ENCODE measurements at regions not wholly inside any gene's neighbourhood (a gene's known extent, or its start where the extent isn't known, plus 50 kb on each side); places are given as distances from the start of the nearest gene placed in this dataset.

DNA sequence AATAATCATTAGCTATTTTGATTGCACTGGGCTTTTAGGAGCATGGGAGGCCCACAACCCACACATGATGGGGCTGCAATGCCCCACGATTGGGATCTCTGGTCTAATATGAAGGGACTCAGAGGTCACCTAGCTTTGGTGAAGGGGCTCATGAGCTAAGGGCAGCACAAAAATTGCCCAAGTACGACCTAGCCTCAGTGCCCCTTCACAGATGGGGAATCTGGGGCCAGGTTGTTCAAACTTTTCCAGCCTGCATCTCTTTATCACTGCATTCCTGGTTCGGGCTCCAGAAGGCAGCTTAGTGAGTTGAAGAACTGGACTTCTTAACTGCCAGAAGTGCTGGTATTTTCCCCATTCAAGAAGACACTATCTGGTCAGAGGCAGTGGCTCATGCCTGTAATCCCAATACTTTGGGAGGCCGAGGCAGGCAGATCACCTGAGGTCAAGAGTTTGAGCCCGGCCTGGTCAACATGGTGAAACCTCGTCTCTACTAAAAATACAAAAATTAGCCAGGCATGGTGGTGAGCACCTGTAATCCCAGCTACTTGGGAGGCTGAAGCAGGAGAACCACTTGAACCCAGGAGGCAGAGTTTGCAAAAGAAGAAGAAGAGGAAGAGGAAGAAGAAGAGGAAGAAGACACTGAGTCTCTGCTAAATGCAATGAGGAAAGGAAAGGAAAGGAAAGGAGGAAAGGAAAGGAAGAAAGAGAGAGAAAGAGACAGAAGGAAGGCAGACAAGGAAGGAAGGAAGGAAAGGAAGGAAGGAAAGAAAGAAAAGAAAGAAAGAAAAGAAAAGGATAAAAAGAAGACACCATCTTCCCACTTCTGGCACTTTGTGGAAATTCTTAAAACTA lies 258.5 kb upstream of the IRF2BP2 start:
- no peak for TF ChIP-seq CTCF (IDR thresholded peaks at IDR 0.05; ENCODE audit: poor library complexity, severe bottlenecking)
- TF ChIP-seq POLR2AphosphoS5 (IDR thresholded peaks at IDR 0.05) = no peak
- TF ChIP-seq MXI1 (conservative IDR thresholded peaks at IDR 0.05; ENCODE audit: poor library complexity, severe bottlenecking) = no peak
- TF ChIP-seq EP300 (conservative IDR thresholded peaks at IDR 0.05; ENCODE audit: poor library complexity, severe bottlenecking) = no peak
- no peak for TF ChIP-seq RAD21 (conservative IDR thresholded peaks at IDR 0.05)

All from neural cell (in vitro differentiated cells).